ENCODE measurements at regions not wholly inside any gene's neighbourhood (a gene's known extent, or its start where the extent isn't known, plus 50 kb on each side); places are given as distances from the start of the nearest gene placed in this dataset.

DNA sequence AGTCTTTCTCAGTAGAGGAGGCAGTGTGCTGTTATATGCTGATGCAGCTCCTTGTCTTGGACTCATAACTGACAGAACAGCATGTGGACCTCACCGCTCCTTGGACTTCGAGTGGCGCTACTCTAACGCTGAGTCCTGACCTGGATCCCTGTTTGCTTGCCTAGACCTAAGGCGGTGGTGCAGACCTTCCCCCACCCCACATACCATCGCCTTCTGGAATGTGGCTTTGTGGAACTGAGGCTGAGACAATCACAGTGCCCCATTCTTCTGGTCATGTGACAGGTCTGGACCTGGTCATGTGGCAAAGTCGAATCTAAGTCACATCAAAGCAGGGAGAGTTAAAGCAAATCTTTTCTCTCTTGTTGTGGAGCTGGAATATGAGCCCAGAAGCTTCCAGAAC lies 190.7 kb upstream of the MKI67 start:
- DNase-seq (ENCODE audit: low spot score) = no peak

DNA sequence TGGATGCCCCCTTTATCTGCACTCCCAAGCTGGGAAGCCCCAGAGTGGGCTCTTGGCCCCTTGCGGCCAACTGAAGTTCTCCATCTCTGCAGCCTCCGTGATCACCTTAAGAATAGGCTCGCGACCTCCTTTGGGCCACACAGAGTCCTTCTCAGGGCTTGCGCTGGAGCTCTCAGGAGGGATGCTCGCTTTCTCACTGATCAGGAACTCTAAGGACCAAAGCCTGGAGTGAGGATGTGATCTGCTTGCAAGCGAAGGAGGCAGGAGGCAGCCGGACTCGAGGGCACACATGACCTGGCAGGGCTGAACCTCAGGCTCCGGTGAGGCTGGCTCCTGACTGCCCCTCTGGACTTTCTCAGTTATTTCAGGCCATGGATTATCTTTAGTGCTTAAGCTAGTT lies 192.1 kb upstream of the MKI67 start:
- no peak for DNase-seq (ENCODE audit: low spot score)

DNA sequence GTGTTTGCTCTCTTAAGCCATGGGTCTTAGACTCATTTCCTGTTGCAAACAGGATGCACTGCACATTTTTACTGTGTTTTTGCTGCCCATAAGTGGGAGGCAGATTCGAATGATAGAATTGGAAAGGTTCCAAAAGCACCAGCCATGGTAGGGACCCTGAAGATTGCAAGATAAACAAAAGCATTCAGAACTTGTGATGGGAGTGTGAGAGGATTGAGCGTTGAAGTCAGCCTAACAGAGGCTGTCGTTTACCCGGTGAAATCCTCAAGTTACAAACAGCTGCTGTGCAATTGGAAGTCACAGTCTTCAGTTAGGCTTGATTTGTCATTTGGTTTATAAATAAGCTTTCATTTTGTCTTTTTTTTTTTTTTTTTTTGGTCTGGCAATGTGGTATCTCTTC lies 192.7 kb upstream of the MKI67 start:
- DNase-seq (ENCODE audit: low spot score) = no peak

DNA sequence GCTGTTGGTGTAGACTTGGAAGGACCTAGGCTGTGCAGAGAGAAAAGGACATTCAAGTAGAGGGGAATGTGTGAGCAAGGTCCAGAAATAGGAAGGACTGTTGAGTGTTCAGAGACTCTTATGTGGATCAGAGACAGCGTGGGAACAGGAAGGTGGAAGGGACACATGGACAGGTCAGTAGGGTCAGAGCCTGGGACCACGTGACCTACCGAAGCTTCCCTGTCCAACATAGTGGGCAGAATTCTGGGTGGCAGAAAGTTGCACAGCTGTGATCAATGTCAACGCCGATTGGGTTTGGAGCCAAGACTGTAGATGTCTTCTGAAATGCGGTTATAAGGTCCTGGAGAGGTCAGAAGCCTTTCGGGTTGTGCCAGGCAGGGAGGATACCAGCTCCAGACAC lies 195.9 kb upstream of the MKI67 start:
- DNase-seq (ENCODE audit: low spot score) = no peak

DNA sequence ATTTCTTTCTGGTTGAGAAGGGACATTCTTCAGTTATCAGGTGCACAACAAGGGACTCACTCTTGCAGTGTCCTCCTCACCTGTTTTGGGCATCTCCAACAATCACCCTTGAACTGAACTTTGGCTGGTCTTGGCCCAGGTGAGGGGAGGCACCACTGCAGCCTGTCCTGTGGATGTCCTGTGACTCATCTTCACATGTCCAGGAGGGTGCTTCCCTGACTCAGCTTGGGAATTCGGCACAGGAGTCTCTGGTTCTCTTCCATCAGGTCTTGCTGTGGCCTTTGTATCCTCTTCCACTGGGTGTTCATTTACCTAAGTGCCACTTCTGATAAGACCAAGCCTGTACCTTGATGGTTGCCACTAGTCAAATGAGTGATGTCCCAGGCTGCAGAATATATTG lies 196.7 kb upstream of the MKI67 start:
- DNase-seq (ENCODE audit: low spot score) = no peak

DNA sequence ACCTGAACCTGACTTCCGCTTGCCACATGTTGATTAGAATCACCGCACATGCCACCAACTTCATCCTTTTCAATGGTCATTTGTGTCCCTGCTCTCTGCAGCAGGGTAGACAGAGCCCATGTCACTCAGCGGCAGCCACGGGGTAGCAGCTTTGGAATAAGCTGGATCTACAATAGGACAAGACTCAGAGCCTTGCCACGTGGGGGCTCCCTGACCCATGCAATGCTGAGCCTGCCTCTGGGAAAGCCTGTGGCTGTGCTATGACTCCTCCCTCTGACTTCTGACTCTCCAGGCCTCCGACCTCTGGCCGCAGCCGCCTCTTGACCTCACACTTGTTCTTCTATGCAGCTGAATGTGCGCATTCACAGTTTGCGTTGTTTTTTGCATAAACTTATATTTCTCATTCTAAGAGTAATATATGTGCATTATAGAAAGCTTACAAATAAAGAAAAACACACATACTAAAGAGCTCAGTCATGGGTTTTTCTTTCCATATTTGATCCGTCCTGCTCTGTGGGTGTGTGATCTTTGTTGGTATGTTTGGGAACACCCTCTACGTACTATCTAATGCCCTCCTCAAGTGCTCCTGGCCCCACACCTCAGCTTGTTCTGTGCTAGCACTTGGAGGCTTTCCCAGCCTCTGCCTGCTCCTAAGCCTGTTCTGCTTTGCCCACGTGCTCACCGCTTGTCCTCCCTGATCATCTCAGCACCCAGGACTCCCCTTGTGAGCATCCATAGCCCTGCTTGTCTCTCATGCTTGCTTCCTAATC lies 198.0 kb upstream of the MKI67 start:
- peak; percentile 5 for DNase-seq (ENCODE audit: low spot score)

DNA sequence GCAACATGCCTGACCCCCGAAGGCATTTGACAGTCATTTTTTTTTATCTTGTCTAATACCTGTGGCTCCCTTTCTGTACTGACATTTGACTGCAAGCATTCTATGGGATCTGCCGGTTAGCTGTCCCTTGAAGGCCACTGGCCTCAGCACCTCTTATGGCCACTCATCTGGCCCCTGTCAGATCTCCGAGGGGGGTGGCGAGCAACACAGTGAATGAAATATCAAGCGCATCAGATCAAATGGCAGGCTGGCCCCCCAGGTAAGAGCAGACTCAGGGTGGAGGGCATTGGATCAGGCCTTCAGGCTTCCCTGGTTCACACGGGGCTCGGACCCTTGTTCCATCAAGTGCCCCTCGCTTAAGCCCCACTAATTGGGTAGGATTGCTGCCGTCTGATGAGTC lies 199.6 kb upstream of the MKI67 start:
- DNase-seq (ENCODE audit: low spot score) = no peak

DNA sequence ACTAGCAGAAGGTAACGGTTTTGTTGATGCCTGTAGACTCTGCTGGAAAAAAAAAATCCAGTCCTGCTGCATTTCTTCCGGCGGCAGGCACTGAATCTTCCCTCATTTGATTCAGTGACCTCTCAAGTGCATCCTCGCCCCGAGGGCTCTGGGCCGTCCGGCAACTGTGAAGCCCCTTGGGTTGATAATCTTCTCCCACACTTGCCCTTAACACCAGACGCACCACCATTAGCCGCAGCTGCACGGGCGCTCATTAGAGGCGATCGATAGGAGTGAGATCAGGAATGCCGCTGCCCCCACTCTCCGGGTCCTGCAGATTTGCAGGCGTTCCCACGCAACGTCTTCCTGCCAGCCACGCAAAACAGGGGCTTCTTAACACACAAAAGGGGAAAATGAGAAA lies 200.0 kb upstream of the MKI67 start:
- DNase-seq (ENCODE audit: low spot score) = no peak

DNA sequence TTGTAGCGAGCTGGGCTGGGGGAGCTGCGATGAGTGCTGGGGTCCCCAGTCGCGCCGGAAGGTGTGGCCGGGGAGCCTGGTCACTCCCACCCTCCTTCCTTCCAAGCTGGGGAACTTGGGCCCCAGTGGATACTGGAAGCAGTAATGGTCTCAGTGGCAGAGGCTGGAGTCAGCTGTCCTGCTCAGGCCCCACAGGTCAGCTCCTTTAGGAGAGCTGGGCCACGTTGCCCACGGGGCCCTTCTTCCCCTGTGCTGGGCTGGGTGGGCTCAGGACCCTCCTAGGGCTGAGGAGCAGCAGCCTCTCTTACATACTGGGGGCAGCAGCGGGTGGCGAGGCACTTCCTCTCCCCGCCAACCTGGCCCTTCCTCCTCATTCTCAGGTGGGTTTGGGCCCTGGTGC lies 200.6 kb upstream of the MKI67 start:
- DNase-seq (ENCODE audit: low spot score) = no peak

DNA sequence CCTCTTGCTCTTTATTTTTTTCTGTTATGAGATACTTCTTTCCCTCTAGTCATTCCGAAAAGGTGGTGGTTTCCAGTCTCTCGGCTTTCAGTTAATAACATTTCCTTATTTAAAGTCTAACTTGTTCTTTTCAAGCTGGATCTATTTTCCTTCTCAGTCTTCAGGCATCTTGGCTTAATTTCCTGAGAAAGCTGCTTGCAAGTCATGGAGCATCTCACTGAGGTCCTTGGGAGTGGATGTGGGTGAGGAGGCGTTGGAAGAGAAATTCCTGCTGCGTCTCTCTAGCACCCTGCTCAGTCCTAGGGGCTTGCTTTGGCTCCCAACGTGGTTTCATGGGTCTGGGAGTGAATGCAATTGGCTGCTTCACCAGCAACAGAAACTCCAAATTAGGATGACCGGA lies 210.2 kb upstream of the MKI67 start:
- no peak for DNase-seq (ENCODE audit: low spot score)

DNA sequence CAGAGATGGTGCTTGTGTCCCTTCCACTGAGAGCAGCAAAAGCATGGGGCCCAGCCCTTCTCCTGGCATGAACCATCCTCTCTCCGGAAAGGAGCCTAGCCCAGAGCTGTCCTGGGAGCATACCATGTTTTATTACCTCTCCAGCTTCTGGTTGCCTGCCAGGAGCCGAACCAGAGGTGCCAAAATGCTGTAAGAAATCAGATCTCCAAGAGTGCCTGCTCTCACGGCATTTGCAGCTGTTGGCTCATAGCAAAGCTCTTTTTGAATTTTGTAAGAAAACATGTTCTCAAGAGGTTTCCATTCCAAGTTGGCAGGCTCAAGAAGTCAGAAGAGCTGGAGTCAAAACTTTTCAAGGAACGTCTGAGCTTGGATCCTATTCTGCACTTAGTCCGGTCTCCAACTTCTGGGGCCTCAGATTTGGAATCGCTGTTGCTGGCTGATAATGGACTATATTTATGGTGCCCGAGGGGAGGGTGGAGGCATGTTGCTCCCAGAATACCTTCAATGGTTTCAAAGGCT lies 211.7 kb upstream of the MKI67 start:
- DNase-seq (ENCODE audit: low spot score) = no peak

DNA sequence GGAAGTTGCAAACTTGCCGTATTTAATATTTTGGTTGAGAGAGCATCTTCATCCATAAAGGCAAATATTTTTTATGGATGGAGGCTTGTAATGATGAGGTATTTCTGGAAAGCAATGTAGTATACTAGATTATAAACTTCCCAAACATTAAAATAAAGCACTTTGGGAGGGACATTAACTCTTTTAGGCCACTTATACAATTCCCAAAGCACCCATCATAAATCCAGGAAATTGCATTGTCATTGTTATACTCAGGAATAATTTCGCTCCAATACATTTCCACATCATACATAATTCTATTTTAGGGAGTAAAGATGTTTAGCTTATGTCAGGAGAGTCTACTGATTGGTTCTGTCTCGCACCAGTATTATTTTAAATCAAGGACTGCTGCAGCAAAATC lies 212.7 kb upstream of the MKI67 start:
- no peak for DNase-seq (ENCODE audit: low spot score)

DNA sequence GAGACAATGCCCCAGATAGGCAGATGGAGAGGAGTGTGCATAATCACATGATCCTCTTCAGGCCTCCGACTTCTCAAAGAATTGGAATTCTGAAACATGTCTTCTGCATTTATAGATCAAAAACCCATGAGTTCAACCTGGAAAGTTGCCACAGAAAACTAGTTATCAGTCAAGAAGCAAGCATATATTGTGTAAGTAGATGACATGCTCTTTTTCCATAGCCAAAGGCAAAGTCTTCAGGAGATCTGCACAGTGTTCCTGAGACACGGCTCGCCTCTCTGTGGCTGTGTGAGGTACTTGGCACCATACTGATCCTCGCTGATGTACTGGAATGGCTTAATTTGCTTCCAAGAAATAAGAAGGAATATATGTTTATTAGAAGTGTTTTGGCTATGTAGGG lies 213.5 kb upstream of the MKI67 start:
- DNase-seq (ENCODE audit: low spot score) = no peak

DNA sequence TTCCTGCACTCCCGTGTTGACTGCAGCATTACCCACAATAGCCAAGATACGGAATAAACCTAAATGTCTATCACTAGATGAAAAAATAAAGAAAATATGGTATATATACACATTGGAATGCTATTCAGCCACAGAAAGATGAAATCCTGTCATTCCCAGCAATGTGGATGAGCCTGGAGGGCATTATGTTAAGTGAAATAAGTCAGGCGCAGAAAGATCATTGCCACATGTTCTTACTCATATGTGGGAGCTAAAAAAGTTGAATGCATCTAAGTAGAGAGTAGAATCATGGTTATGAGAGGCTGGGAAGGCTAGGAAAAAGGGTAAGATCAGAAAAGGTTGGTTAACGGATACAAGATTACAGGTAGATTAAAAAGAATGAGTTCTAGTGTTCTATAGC lies 219.1 kb upstream of the MKI67 start:
- no peak for DNase-seq (ENCODE audit: low spot score)

DNA sequence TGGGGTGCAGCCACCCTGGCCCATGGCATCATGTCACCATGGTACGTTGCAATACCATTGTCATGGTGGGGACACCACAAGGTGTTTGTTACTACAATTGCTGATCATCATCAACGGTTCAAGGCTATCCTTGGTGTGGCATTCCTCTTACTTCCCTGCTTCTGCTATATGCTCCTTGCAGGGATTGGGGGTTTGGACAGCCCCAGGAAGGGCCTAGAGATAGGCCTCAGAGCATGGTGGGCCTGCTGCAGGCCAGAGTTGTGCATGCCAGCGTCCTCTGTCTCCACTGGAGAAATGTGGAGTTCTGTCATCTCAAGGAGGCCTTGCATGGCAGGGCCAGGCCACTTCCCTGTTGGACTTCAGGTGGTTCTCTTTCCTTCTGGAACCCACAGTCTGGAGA lies 234.6 kb upstream of the MKI67 start:
- no peak for DNase-seq (ENCODE audit: low spot score)

DNA sequence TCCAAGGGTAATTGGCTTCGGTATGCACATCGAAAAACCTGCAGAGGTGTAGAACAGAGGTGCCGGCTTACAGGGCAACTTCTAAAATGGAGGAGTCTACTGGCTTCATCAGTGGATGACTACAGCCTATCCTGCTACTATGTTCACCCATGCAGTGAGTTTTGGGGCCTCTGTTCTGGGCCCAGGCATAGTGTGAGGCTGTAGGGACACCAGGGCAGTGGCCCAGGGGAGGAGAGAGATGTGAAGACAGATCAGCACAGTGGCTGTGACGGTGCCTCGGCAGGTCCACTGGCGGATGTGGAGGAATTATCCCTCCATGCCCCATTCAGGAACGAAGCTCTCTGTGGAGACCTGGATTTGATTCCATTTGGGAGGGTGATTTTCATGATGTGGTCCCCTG lies 235.3 kb upstream of the MKI67 start:
- no peak for DNase-seq (ENCODE audit: low spot score)

DNA sequence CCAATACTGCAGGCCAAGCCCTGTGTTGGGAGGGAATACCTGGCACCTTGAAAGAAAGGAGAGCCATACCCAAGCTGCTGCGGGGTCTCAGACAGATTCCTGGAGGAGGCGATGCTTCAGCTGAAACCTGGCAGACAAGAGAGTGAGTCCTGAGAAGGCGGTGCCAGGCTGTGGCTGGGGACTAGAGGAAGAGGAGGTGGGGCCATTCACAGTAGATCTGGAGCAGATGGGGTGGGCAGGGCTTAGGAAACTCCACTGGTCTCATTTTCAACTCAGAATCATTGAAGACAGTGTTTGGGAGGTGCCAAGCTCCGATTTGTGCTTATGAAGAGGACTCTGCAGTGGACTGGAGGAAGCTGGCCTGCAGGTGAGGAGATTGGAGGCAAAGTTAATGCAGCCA lies 236.3 kb upstream of the MKI67 start:
- no peak for DNase-seq (ENCODE audit: low spot score)

DNA sequence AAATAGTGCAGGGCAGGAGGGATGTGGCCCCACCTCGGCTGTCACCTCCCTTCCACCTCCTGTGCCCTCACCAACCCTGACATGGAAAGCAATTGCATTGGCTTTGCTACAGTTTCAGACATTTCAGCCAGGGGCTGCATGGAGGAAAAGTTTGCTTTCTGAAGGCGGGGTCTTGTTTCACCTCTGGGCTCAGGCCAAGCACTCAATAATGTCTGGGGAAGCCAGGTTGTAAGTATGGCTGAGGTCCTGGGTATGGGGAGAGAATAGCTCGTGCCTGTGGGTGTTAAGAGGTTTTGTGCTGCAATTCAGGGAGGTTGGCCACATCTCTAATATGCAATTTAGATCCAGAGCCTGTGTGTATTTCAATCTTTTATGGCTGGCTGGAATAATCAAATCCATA lies 238.4 kb upstream of the MKI67 start:
- no peak for DNase-seq (ENCODE audit: low spot score)

DNA sequence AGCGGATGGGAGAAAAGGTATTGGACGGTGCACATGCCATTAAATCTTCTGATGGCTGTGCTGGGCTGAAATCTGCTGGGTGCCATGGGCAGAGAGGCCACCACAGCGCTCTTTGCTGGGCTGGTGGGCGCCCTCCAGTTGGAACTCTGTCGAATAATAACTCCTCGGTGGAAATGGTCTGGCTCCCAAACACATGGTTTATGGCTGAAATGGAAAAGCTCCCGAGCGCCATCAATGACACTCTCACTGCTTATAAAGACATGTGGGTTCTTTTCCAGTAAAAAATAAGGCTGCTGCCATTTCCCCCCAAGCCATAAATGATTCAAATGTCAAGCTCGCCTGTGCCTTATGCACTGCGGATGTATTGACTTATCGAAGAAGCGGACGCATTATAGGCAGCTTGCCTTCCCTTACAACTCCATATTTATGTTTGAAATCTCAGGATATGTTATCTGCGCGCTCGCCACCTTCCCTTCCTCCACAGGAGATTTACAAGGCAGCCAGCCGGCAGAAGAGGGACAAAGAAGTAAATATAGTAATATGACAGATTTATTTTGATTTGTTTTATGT lies 239.0 kb upstream of the MKI67 start:
- no peak for DNase-seq (ENCODE audit: low spot score)

DNA sequence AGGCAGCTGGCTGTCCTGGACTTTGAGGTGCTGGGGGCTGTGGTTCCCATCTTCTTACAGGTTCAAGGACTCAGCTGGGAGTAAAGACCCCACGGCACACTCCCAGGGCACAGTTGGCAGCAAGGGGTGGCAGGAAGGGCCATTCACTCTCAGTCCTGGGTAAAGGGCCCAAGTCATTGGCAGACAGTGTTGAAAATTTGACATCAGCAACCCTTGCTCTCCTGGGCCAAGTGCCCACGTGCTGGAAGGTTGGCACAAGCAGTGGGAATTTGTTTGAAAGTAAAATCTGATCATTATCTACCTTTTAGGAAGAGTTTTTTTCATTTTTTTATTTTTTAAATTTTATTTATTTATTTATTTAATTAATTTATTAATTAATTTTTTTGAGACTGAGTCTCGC lies 241.6 kb upstream of the MKI67 start:
- DNase-seq (ENCODE audit: low spot score) = no peak

DNA sequence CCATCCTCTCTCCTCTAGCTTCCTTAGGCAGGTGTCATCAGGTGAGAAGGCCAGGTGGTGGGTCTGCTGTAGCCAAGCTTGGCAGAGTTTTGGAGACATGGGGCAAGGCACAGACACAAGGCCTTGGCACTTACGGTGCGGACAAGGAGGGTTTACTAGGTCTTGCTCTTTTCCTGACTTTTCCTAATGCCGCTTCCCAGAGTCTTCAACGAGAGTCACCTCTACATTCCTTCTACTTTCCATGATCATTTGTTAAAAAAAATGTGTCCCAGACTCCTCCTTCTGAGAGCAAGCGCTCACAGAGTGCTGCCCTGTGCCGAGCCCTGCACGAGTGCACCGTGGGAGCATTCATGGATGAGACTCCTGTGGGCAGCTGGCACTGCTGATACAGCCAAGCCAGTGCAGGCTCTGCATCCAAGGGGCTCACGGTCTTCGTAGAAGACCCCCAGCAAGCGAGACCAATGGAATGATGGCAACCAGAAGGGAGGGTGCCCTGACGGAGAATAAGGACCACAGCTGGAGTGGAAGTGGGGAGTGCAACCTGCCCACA lies 243.0 kb upstream of the MKI67 start:
- no peak for DNase-seq (ENCODE audit: low spot score)

DNA sequence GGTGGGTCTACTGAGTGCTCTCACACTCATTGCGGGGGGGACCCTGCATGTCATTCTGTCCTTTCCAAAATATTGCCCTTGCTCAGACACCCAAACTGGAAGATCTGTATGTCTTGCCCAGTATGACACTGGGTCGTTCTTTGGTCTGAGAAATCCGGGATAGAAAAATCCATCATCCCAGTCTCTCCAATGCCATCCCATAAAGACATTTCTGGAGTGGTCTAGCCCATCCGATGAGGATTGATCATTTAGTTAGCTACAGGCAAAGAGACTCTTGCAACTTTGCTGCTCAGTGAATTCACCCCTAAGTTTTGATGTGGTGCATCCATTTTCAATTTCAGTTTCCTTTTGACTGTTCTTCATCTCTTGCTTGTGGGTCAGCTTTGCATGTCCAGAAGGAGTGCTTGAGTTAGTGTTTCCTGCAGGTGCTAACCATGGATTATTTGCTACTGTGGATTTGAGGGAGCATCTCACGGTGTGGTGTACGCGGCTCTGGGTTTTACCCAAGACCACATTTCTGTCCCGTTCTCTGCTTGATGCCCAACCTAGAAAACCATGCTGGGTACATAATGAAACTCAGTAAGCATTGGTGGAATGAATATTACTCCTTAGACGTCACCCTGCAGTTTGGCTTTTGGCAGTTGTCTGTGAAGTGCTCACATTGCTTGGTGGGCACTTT lies 247.0 kb upstream of the MKI67 start:
- DNase-seq (ENCODE audit: low spot score) = no peak

DNA sequence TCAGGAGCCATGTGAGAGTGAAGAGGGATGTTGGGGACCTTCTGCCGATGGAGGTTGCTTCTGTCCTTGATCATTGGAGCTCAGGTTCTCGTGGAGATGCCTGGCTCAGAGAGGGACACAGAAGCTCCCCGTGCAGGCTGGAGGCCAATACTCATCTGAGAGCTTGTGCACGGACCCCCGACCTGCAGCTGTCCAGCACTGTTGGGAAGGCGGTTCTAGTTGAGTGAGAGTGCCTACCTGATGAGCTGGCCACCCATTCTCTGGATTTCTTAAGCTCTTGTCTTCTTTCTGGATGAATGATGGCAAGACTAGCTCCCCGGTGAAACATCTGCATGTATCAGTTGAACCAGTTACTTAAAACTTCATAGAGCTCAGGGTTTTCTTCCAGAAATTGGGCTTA lies 247.6 kb upstream of the MKI67 start:
- DNase-seq (ENCODE audit: low spot score) = no peak

Measured in globus pallidus (tissue), 1 donor.